ENCODE measurements at regions not wholly inside any gene's neighbourhood (a gene's known extent, or its start where the extent isn't known, plus 50 kb on each side); places are given as distances from the start of the nearest gene placed in this dataset.

DNA sequence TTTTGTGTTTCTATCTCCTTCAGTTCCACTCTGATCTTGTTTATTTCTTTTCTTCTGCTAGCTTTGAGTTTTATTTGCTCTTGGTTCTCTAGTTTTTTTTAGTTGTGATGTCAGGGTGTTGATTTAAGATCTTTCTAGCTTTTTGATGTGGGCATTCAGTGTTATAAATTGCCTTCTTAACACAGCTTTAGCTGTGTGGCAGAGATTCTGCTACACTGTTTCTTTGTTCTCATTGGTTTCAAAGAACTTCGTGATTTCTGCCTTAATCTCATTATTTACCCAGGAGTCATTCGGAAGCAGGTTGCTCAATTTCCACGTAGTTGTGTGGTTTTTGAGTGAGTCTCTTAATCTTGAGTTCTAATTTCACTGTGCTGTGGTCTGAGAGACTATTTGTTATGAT lies 251.7 kb upstream of the HTR2A start:
- no peak for DNase-seq

DNA sequence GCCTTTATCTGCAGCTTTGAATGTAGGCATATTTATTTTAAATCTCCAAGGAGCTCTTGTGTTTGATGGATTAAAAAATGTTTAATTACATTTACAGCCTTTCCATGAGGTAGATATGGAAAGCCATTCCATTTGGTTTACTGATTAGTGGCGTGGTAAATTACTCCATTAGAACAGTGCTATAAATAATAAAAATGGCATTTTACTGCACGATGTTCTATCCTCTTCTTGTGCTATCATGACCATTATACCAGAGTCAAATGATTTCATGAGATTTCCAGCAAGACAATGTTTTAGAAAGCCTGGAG lies 250.9 kb upstream of the HTR2A start:
- DNase-seq, result no peak

DNA sequence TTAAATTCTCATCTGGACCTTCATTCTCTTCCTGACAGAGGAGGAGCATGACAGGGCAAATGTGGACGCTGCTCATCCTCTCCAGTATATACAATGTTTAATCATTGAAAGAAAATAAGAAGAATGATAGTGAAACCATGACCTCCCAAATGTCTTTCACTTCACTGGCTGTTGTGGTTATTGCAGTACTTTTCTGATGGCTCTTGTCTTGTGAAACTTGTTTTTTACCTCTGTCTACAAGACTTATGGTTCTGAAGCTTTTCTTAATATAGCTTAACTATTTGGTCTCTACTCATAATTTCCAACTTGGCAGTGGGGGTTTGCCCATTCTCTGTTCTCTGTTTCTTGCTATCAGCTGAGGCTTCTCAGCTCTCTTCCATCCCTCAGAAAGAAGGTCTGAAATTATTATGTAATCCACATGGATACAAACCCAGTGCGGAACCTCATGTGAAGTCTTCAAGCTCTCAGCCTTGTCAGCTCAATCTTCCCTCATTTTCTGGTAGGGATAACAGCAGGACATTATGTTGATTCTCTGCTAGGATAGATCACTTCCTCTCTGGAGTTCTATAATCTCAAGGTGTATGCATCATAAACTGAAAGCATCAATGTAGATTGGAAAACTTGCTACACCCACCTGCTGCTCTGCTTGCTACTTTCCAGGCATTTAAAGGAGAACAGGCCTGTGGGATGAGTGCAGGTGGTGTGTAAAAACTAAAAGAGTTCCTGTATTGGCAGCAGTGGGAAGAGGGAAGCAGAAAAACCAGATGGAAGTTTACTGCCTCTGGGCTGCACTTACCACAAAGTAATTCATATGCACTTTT lies 250.3 kb upstream of the HTR2A start:
- no peak for DNase-seq

DNA sequence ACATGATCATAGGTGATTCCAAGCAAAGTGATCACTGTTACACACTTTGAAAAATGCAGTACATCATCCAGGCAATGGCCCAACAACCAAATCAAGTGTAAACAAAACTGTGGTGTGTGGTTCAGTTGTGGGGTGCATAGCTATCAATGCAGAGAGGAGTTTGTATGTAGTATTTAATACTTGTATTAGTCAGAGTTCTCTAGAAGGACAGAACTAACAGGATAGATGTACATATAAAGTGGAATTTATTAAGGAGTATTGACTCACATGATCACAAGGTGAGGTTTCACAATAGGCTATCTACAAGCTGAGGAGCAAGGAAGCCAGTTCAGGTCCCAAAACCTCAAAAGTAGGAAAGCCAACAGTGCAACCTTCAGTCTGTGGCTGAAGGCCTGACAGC lies 249.3 kb upstream of the HTR2A start:
- DNase-seq, result no peak

GRCh38 chr13:47144782-47145181 lies 247.9 kb upstream of the HTR2A start:
- DNase-seq, result no peak

DNA sequence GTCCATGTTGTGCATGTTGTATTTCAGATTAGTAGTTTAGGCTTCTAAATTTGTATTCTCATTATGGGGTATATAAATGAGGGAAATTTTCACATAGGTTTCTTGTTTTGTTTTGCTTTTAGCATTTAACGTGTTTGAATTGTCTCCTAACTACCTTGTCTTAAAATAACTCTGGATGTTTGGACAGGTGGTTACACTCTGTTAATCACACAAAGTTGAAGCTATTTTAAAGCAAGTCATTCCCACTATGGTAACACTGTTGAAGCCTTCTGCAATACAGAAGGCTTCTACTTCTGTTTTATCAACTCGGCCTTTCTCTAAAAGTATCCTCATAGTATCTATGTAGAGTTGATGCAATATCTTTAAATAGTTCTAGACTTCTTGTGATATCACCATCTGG lies 245.3 kb upstream of the HTR2A start:
- no peak for DNase-seq

GRCh38 chr13:47139519-47139918 lies 242.7 kb upstream of the HTR2A start:
- no peak for DNase-seq

- DNase-seq, result no peak
These were observed 239.7 kb upstream of the HTR2A start for GRCh38 chr13:47136504-47136941.

- DNase-seq, result no peak
These were observed 239.1 kb upstream of the HTR2A start for GRCh38 chr13:47135800-47136503.

GRCh38 chr13:47134939-47135489 lies 238.2 kb upstream of the HTR2A start:
- no peak for DNase-seq

DNA sequence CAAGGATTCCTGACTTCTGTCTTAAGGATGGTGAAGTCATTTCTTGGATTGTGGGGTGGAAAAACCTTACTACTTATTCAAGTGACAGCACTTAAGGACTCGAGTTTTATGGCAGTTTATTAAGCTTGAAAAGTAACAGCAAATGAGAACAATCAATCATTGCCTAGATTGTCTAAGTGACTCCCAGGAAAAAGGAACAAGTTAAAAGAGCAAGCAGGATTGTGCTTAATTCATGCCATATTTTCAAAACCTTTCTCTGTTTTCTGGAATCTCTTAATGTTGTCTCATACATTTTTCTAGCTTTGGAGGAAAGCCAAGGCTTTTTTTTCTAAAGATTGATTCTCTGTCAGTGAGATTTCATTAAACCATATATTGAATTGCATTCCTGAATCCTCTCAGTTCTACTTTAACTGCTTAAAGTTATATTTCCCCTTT lies 236.2 kb upstream of the HTR2A start:
- no peak for DNase-seq

DNA sequence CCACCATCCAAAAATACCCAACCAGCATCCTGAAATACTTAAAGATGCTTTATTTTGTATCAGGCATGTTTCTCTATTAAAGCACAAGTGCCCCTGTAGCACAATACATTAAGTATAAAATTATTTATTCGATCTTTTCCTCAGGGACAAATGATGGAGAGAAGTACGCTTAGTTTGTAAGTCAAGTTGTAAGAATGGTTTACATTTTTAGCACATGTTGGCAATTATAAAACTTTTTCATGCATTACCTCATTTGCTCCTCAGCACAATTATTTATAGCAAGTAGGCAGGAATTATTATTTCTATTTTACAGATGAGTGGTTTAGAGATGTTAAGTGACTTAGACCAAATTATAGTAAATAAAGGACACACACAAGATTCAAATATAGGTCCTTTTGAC lies 232.6 kb upstream of the HTR2A start:
- DNase-seq, result no peak

GRCh38 chr13:47126432-47126831 lies 229.6 kb upstream of the HTR2A start:
- no peak for DNase-seq

GRCh38 chr13:47121092-47121763 lies 224.4 kb upstream of the HTR2A start:
- DNase-seq, result no peak

DNA sequence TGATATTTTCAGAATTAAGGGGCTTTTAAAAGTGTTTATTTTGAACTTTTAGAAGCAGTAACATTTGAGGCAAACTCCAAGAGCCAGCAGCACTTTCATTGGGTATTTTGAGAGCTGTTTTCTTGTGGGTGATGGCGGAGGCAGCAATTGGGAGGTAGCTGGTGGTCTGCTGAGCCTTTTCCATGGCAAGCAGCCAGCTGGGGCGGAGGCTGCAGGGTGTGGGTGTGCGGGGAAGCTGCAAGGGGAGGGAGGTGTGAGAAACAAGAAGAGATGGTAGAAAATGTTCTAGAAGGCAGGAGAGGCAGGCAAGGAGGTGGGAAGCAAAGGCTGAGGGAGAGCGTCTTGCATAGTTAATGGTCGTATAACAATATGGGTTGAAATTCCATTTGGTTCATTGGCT lies 223.4 kb upstream of the HTR2A start:
- no peak for DNase-seq

DNA sequence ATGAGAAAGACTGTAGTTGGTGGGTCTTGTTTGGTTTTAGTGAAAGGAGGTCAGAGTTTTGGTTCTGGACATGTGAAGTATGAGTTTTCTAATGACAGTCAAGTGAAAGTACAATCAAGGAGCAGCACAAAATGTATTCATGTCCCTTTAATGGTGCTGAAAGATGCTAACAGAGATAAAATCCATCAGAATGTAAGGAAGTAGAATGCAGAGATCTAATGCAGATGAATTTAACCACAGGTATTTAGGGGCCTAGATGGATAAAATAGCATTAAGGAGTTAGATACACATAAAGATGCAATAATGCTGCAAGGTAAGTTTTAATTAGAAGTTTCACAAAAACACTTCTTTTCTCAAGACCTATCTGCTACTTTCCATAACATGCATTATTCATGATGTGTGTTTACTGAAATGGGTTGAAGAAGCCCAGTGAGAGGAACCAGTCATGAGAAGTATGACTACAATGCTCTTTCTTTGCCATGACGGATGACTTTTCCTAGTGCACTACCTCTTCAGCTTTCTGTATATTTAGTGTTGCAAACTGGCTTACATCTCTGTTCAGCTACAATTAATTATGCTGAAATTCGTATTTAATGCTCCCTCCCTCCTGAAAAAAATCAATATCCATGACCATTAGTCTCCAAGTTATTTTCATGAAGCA lies 222.9 kb upstream of the HTR2A start:
- DNase-seq, result no peak

DNA sequence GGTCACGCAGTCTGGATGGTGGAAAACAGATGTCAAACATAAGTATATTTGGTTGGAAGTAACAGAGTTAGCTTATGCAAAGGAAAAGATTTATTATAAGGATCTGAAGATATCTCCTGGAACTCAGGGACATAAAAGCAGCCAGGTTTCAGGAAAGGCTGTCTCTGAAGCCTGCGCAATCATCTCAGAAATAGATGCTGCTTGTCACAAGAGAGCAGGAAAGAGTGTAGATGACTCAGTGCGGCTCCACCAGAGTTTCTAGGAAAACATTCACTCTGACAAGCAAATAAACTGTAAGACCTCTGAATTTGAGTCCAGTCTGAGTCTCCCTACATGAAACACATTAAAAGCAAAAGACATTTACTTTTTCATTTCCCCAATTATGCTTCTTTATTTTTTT lies 220.4 kb upstream of the HTR2A start:
- no peak for DNase-seq

- DNase-seq, result no peak
These were observed 217.2 kb upstream of the HTR2A start for GRCh38 chr13:47114030-47114429.

DNA sequence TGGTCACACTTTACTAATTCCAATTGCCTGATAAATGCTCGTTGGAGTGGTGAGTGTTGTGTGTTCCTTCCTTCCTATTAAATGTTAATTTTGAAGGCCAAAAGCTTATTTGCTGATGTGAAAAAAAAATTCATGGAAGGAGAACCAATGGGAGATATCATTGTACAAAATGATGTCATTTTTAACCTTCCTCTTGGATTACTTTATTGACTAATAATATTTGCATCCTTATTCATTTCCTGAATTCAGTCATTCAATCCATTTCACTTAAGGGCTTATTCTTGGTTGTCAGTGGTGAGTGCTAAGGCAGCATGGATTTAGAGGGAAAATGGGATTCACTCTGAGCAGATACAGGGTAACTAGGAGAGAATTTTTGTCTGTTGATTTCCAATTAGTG lies 216.0 kb upstream of the HTR2A start:
- DNase-seq, result no peak

DNA sequence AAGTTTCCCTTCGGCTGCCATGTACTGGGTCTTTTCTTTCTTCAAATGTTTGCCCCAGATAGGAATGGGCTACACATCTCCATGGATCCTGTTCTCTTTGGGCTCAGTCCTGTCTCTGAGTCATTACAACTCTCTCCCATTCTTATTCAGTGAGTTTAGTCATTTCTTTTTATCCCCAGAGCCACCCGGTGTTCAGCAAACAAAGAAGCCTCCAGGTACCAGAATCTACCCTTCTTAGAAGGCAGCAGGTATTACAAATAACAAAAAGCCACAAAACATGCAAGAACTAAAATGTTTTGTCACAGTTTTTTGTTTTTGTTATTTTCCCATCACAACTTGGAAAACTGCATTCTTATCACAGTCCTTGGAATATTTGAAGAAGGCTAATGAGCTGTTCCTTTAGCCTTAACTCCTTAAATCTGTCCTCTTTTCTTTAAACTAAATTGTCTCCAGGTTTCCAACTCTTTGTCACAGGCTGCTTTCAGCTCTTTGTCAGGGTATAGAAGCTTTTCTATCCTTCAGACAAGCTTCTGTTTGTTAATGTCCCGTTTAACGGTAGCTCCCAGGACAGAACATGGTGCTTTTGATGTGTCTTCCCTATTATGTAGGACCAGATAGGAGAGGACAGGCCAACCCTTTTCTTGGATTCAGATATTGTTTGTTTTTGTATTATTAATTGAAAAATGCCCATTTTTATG lies 215.5 kb upstream of the HTR2A start:
- DNase-seq, result no peak

- DNase-seq, result no peak
These were observed 214.6 kb upstream of the HTR2A start for GRCh38 chr13:47111499-47111898.

DNA sequence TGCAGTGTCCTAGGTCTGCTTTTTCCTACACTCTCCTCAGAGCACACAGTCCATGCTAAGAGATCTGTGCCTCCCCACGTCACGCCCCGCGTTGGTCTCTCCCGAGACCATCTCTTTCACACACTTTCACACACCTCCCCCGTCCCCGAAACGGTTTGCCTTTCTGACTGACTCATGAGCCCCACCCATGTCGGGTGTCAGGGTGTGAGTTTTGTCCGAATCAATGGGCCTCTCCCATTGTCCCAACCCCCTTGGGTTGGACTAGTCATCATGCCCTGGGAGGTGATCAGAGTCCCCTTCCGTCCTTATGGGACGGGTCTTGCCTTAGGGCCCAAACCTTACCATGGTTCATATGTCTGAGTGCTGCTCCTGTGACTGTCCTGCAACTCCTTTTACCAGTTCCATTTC lies 214.0 kb upstream of the HTR2A start:
- DNase-seq, result no peak

GRCh38 chr13:47110141-47110540 lies 213.3 kb upstream of the HTR2A start:
- DNase-seq, result no peak
